ENCODE measurements at regions not wholly inside any gene's neighbourhood (a gene's known extent, or its start where the extent isn't known, plus 50 kb on each side); places are given as distances from the start of the nearest gene placed in this dataset.

DNA sequence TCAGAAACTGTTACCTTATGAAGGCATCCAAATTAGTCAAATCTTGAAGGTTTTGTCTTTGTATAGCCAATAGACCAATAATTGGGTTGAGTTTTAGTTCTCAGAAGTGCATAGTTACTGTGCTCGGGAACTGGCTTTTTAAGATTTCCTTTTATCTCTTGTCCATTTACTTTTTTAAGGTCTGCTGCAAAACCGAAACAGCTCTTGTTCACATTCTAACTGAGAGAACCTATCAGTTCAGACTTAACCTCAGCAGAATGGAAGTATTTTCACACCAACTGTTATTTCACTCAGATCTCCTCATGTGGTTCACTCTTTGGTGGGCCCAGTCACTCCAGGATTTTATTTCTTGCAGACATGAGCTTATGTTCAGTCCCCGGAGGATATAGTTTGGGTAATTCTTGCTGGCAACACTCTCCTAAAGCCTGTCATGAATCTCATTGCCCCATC lies 55.5 kb downstream of the TPBG start:
- ChIA-PET CTCF (no interaction called here), POLR2A (no interaction called here)
- Mint-ChIP-seq H3K9me3 (no peaks in the 10 kb centered on the region), H3K27ac (no peak overlapping the region), H3K4me3 (no peak overlapping the region), H3K36me3 (no peaks in the 10 kb centered on the region), H3K4me1 (no peaks in the 10 kb centered on the region), H3K27me3 (no peaks in the 10 kb centered on the region)
- Histone ChIP-seq H3K36me3 (ENCODE audit: control insufficient read depth in 2 of 2, extremely low read depth in 1 of 2, insufficient read depth in 1 of 2, low read length in 1 of 2) (no peaks in the 10 kb centered on the region), H3K4me1 (ENCODE audit: control insufficient read depth in 1 of 2, extremely low read depth in 1 of 2, insufficient read depth in 2 of 2, low read length in 2 of 2) (no peaks in the 10 kb centered on the region), H3K27ac (ENCODE audit: low read length) (no peak overlapping the region), H3K27me3 (replicated peaks in 1 of 2; ENCODE audit: control insufficient read depth in 2 of 2, extremely low read depth in 1 of 2, insufficient read depth in 2 of 2, low read length in 1 of 2) (no peaks in the 10 kb centered on the region), H3K4me3 (ENCODE audit: control insufficient read depth in 1 of 2, extremely low read depth in 1 of 2, low read length in 1 of 2) (no peak overlapping the region), H3K9me3 (no peaks in the 10 kb centered on the region)
- ATAC-seq (replicated peaks in 1 of 4) (no peak), DNase-seq (no peak)
- WGBS (ENCODE audit: insufficient coverage), result 88% methylated on average over 2 of the region's 3 CpGs

DNA sequence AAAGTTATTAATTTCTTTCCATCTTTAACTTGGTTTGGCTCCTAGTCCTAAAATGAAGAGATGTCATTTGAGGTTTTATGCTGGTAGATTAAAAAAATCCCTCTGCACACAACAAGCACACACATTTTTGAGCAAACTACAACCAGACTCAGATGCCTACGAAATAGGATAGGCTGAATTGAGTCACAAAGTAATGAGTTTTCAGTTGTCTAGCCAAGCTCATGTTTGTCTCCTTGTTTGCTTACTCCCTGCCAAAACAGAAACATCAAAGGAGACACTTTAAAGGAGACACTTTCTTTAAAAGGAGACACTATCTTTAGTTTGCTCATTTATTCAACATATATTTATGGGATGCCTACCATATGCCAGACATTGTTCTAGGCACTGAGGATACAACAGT lies 56.2 kb downstream of the TPBG start:
- H3K4me1 ChIP-seq (ENCODE audit: control insufficient read depth in 1 of 2, extremely low read depth in 1 of 2, insufficient read depth in 2 of 2, low read length in 2 of 2), result no peaks in the 10 kb centered on the region
- Mint-ChIP-seq H3K4me1 (no peaks in the 10 kb centered on the region), H3K4me3 (no peak overlapping the region), H3K27ac (no peak overlapping the region), H3K27me3 (no peaks in the 10 kb centered on the region), H3K9me3 (no peaks in the 10 kb centered on the region), H3K36me3 (no peaks in the 10 kb centered on the region)
- H3K4me3 ChIP-seq (ENCODE audit: control insufficient read depth in 1 of 2, extremely low read depth in 1 of 2, low read length in 1 of 2), result no peak overlapping the region
- no peak for DNase-seq
- H3K36me3 ChIP-seq (ENCODE audit: control insufficient read depth in 2 of 2, extremely low read depth in 1 of 2, insufficient read depth in 1 of 2, low read length in 1 of 2), result no peaks in the 10 kb centered on the region
- WGBS (ENCODE audit: insufficient coverage), result no CpG with 5 or more reads among the region's 1 CpG
- H3K9me3 ChIP-seq, result no peaks in the 10 kb centered on the region
- no peak overlapping the region for H3K27ac ChIP-seq (ENCODE audit: low read length)
- ChIA-PET CTCF (no interaction called here), POLR2A (no interaction called here)
- ATAC-seq (replicated peaks in 1 of 4), result no peak
- no peaks in the 10 kb centered on the region for H3K27me3 ChIP-seq (replicated peaks in 1 of 2; ENCODE audit: control insufficient read depth in 2 of 2, extremely low read depth in 1 of 2, insufficient read depth in 2 of 2, low read length in 1 of 2)

DNA sequence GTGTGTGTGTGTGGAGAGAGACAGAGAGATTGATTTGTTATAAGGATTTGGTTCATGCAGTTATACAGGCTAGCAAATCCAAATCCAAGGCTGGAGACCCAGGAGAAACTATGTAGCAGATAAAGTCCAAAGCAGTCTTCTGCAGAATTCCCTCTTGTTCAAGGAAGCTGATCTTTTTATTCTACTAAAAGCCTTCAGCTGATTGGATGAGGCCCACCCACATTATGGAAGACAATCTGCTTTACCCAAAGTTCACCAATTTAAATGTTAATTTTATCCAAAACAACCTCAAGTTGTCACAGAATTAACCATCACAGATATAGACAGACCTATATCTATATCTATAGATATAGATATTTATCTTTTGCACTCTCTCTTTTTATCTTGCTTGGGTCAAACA lies 67.0 kb downstream of the TPBG start:
- ChIA-PET POLR2A (no interaction called here), CTCF (no interaction called here)
- ATAC-seq (replicated peaks in 1 of 4) (no peak), DNase-seq (no peak)
- H3K9me3 ChIP-seq, result no peaks in the 10 kb centered on the region
- Mint-ChIP-seq H3K27me3 (no peaks in the 10 kb centered on the region), H3K9me3 (peaks cover 0 to 6% (median 0%) of the 10 kb centered on the region in 3 donors), H3K36me3 (no peaks in the 10 kb centered on the region), H3K27ac (no peak overlapping the region), H3K4me1 (no peaks in the 10 kb centered on the region), H3K4me3 (no peak overlapping the region)
- no peaks in the 10 kb centered on the region for H3K4me1 ChIP-seq (ENCODE audit: control insufficient read depth in 1 of 2, extremely low read depth in 1 of 2, insufficient read depth in 2 of 2, low read length in 2 of 2)
- H3K4me3 ChIP-seq (ENCODE audit: control insufficient read depth in 1 of 2, extremely low read depth in 1 of 2, low read length in 1 of 2), result no peak overlapping the region
- H3K27me3 ChIP-seq (replicated peaks in 1 of 2; ENCODE audit: control insufficient read depth in 2 of 2, extremely low read depth in 1 of 2, insufficient read depth in 2 of 2, low read length in 1 of 2), result no peaks in the 10 kb centered on the region
- no peaks in the 10 kb centered on the region for H3K36me3 ChIP-seq (ENCODE audit: control insufficient read depth in 2 of 2, extremely low read depth in 1 of 2, insufficient read depth in 1 of 2, low read length in 1 of 2)
- no peak overlapping the region for H3K27ac ChIP-seq (ENCODE audit: low read length)

DNA sequence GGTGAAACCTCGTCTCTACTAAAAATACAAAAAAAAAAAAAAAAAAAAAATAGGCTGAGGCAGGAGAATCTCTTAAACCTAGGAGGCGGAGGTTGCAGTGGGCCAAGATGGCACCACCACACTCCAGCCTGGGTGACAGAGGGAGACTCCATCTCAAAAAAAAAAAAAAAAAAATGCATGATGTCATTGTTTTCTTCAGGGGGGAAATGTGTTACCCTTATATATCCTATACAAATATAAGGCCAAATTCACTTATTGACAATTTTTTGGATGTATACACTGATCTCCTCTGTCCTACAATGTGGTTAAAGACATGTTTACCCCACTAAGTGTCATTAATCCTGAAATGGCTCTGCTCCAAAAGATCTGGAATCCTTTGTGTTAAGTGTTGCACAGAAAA lies 73.1 kb downstream of the TPBG start:
- H3K4me3 ChIP-seq (ENCODE audit: control insufficient read depth in 1 of 2, extremely low read depth in 1 of 2, low read length in 1 of 2), result no peak overlapping the region
- Mint-ChIP-seq H3K36me3 (no peaks in the 10 kb centered on the region), H3K4me3 (no peak overlapping the region), H3K4me1 (no peaks in the 10 kb centered on the region), H3K9me3 (peaks cover 0 to 6% (median 0%) of the 10 kb centered on the region in 3 donors), H3K27ac (no peak overlapping the region), H3K27me3 (peaks cover 0 to 2% of the 10 kb centered on the region in 2 donors)
- no peaks in the 10 kb centered on the region for H3K9me3 ChIP-seq
- DNase-seq (no peak), ATAC-seq (replicated peaks in 1 of 4) (no peak)
- H3K36me3 ChIP-seq (ENCODE audit: control insufficient read depth in 2 of 2, extremely low read depth in 1 of 2, insufficient read depth in 1 of 2, low read length in 1 of 2), result no peaks in the 10 kb centered on the region
- H3K27me3 ChIP-seq (replicated peaks in 1 of 2; ENCODE audit: control insufficient read depth in 2 of 2, extremely low read depth in 1 of 2, insufficient read depth in 2 of 2, low read length in 1 of 2), result no peaks in the 10 kb centered on the region
- CTCF ChIA-PET, result no interaction called here
- no peaks in the 10 kb centered on the region for H3K4me1 ChIP-seq (ENCODE audit: control insufficient read depth in 1 of 2, extremely low read depth in 1 of 2, insufficient read depth in 2 of 2, low read length in 2 of 2)
- no CpG with 5 or more reads among the region's 2 CpGs for WGBS (ENCODE audit: insufficient coverage)
- POLR2A ChIA-PET, result no interaction called here
- H3K27ac ChIP-seq (ENCODE audit: low read length), result no peak overlapping the region

DNA sequence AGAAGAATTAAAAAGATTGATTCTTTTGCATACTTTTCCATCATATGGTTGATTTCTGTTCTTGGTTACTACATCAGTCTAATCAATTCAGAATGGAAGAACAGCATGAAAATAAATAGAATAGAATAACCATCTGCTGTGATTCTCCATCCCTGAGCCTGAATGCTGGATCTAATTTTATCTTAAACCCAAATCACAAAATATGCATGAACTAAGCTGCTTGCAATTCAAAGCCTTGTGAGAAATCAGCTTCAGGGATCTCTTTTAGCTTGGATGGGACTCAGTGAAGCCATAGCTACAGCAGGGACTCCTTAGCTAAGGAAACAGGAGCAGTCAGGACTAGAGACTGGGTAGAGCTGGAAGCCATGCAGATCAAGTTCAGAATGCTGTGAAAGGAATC lies 74.1 kb downstream of the TPBG start:
- H3K4me1 ChIP-seq (ENCODE audit: control insufficient read depth in 1 of 2, extremely low read depth in 1 of 2, insufficient read depth in 2 of 2, low read length in 2 of 2), result no peaks in the 10 kb centered on the region
- H3K36me3 ChIP-seq (ENCODE audit: control insufficient read depth in 2 of 2, extremely low read depth in 1 of 2, insufficient read depth in 1 of 2, low read length in 1 of 2), result no peaks in the 10 kb centered on the region
- no peak overlapping the region for H3K4me3 Mint-ChIP-seq
- peaks cover 0 to 2% of the 10 kb centered on the region in 2 donors for H3K27me3 Mint-ChIP-seq
- H3K9me3 Mint-ChIP-seq, result peaks cover 0 to 6% (median 0%) of the 10 kb centered on the region in 3 donors
- H3K4me3 ChIP-seq (ENCODE audit: control insufficient read depth in 1 of 2, extremely low read depth in 1 of 2, low read length in 1 of 2), result no peak overlapping the region
- ChIA-PET POLR2A (no interaction called here), CTCF (no interaction called here)
- H3K36me3 Mint-ChIP-seq, result no peaks in the 10 kb centered on the region
- H3K27ac Mint-ChIP-seq, result no peak overlapping the region
- no peaks in the 10 kb centered on the region for H3K4me1 Mint-ChIP-seq
- no peaks in the 10 kb centered on the region for H3K27me3 ChIP-seq (replicated peaks in 1 of 2; ENCODE audit: control insufficient read depth in 2 of 2, extremely low read depth in 1 of 2, insufficient read depth in 2 of 2, low read length in 1 of 2)
- H3K9me3 ChIP-seq, result no peaks in the 10 kb centered on the region
- no peak for ATAC-seq (replicated peaks in 1 of 4)
- H3K27ac ChIP-seq (ENCODE audit: low read length), result no peak overlapping the region
- DNase-seq, result no peak

DNA sequence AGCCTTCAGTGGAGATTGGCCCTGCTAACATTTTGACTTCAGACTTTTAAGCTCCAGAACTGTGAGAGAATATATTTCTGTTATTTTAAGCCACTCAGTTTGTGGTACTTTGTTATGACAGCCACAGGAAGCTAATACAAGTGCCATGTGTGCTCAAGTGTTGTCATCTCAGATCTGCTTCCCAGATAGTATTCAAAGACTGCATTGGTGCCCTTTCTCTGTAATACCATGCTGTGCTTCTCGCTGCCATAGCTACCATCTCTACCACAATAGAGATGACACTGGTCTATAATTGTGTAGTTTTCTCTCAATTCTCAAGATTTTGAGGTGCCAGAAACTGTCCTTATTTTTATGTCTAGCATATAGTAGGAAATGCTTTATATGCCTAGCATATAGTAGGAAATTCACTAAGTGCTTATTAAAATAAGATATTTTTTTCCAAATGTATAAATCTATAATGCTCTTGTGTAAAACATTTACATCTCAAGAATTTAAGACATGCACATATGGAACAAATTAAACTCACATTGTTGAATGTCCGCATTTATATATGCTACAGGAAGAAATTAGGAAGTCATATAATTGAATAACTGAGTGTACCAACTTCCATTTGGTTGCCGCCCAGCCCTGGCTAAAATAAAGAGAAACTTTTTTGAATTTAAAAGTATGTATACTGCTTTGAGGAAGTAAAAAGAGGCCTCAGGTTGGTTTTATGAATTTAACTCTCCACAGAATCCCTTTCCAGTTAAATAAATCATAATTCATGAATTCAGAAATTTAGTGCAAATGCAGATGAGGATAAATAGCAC lies 77.6 kb downstream of the TPBG start:
- ChIA-PET POLR2A (no interaction called here), CTCF (no interaction called here)
- no peaks in the 10 kb centered on the region for H3K36me3 Mint-ChIP-seq
- WGBS (ENCODE audit: insufficient coverage), result no CpG with 5 or more reads among the region's 3 CpGs
- DNase-seq (no peak), ATAC-seq (replicated peaks in 1 of 4) (no peak)
- H3K4me3 ChIP-seq (ENCODE audit: control insufficient read depth in 1 of 2, extremely low read depth in 1 of 2, low read length in 1 of 2), result no peak overlapping the region
- no peaks in the 10 kb centered on the region for H3K4me1 Mint-ChIP-seq
- H3K27me3 Mint-ChIP-seq, result peaks cover 0 to 2% of the 10 kb centered on the region in 2 donors
- no peaks in the 10 kb centered on the region for H3K9me3 ChIP-seq
- H3K27me3 ChIP-seq (replicated peaks in 1 of 2; ENCODE audit: control insufficient read depth in 2 of 2, extremely low read depth in 1 of 2, insufficient read depth in 2 of 2, low read length in 1 of 2), result no peaks in the 10 kb centered on the region
- H3K36me3 ChIP-seq (ENCODE audit: control insufficient read depth in 2 of 2, extremely low read depth in 1 of 2, insufficient read depth in 1 of 2, low read length in 1 of 2), result no peaks in the 10 kb centered on the region
- H3K4me1 ChIP-seq (ENCODE audit: control insufficient read depth in 1 of 2, extremely low read depth in 1 of 2, insufficient read depth in 2 of 2, low read length in 2 of 2), result no peaks in the 10 kb centered on the region
- no peaks in the 10 kb centered on the region for H3K9me3 Mint-ChIP-seq
- no peak overlapping the region for H3K27ac Mint-ChIP-seq
- no peak overlapping the region for H3K4me3 Mint-ChIP-seq
- H3K27ac ChIP-seq (ENCODE audit: low read length), result no peak overlapping the region

Data from T-cell (primary cell).